Type B pancreatic cell (in vitro differentiated cells): ENCODE measurements at regions not wholly inside any gene's neighbourhood (a gene's known extent, or its start where the extent isn't known, plus 50 kb on each side); places are given as distances from the start of the nearest gene placed in this dataset.

Experiments used
- DNase-seq: peaks from one replicate; pipeline ENCODE4 v3.0.0; 2021; ENCODE audit warnings: mixed read lengths; ENCODE audit not compliant: unreplicated experiment; ENCODE audit errors: extremely low spot score
- H3K27ac Mint-ChIP-seq: 2 replicates; pipeline ENCODE4 v1.8.0; 2021; ENCODE audit warnings: mild to moderate bottlenecking, mixed read lengths
- H3K27me3 Mint-ChIP-seq: 2 replicates; pipeline ENCODE4 v1.8.0; 2021; ENCODE audit warnings: mixed read lengths
- H3K36me3 Mint-ChIP-seq: 2 replicates; pipeline ENCODE4 v1.8.0; 2021; ENCODE audit warnings: mixed read lengths
- H3K4me1 Mint-ChIP-seq: one replicate; pipeline ENCODE4 v1.8.0; 2021; ENCODE audit warnings: mixed read lengths; ENCODE audit not compliant: unreplicated experiment
- H3K4me3 Mint-ChIP-seq: 2 replicates; pipeline ENCODE4 v1.8.0; 2021; ENCODE audit warnings: mild to moderate bottlenecking, mixed read lengths
- H3K9me3 Mint-ChIP-seq: 2 replicates; pipeline ENCODE4 v1.8.0; 2021; ENCODE audit warnings: mixed read lengths
- TF ChIP-seq, protein P1 (sequence below): fragments of 200-600 bp; sonication (generic); conservative IDR thresholded peaks from 2 replicates; pipeline ENCODE4 v1.5.0; 2021; ENCODE audit warnings: antibody characterized with exemption, mild to moderate bottlenecking

DNA sequence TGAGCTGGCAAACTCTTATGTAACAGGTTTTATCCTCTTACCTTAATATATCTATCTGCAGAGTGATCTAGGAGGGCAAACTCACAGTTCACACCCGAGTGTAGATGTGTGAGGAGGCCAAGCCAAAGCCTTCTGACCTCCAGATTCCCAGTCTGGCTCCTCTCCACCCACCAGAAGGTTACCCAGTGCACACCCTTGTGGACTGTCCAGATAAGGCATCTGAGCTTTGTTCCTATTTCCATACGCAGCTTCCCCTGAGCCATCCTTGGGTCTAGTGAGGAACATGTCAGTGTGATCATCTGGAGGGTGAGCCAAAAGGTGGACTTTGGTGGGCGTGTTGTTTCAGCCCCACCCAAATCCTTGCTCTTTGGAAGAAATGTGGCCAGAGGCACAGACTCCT lies 203.0 kb upstream of the MEOX2 start:
- H3K4me1 Mint-ChIP-seq = no peaks in the 10 kb centered on the region
- H3K9me3 Mint-ChIP-seq = peaks cover 3% of the 10 kb centered on the region
- H3K4me3 Mint-ChIP-seq = no peak overlapping the region
- H3K27me3 Mint-ChIP-seq = no peaks in the 10 kb centered on the region
- TF ChIP-seq, protein P1, sequence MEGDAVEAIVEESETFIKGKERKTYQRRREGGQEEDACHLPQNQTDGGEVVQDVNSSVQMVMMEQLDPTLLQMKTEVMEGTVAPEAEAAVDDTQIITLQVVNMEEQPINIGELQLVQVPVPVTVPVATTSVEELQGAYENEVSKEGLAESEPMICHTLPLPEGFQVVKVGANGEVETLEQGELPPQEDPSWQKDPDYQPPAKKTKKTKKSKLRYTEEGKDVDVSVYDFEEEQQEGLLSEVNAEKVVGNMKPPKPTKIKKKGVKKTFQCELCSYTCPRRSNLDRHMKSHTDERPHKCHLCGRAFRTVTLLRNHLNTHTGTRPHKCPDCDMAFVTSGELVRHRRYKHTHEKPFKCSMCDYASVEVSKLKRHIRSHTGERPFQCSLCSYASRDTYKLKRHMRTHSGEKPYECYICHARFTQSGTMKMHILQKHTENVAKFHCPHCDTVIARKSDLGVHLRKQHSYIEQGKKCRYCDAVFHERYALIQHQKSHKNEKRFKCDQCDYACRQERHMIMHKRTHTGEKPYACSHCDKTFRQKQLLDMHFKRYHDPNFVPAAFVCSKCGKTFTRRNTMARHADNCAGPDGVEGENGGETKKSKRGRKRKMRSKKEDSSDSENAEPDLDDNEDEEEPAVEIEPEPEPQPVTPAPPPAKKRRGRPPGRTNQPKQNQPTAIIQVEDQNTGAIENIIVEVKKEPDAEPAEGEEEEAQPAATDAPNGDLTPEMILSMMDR = peak; percentile 49
- no peaks in the 10 kb centered on the region for H3K36me3 Mint-ChIP-seq
- DNase-seq = no peak
- no peak overlapping the region for H3K27ac Mint-ChIP-seq

DNA sequence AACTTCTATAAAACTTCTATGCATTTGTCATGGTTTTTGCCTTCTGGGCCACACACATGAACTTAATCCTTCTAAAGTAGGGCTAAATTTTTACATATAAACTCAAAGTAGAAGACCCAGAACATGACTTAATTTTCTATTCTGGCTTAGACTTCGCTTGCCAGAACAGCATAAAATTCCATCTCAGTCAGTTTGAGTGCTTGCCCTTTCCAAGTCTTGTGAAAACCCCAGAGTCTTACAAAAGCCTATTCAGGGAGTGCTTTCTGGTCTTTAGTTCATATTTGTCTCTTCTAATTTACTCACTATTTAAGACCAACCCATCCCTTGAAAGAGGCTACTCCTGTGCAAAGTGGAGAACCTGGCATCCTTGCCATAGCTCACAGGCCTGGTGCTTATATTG lies 201.6 kb upstream of the MEOX2 start:
- Mint-ChIP-seq H3K4me3 (no peak overlapping the region), H3K27me3 (no peaks in the 10 kb centered on the region)
- DNase-seq = no peak

DNA sequence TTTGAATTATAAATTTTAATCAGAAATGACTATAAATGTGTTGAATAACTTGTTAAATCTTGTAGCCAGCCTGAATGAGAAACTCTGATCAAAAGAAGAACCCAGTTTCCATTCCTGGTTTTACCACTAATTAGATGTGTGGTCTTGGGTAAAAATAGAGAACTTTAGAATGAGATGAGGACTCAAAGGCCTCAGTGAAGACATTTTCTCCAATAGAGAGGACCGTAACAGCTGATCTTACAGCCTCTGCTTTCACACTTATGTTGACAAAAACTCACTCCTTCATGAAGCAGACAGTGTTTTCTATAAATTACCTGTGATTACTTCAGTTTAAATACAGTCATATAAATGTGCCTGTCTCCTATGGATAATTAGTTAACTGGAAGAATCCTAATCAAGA lies 200.1 kb upstream of the MEOX2 start:
- H3K36me3 Mint-ChIP-seq = no peaks in the 10 kb centered on the region
- no peaks in the 10 kb centered on the region for H3K9me3 Mint-ChIP-seq
- H3K27ac Mint-ChIP-seq = no peak overlapping the region
- TF ChIP-seq, protein P1 = no peak
- no peaks in the 10 kb centered on the region for H3K4me1 Mint-ChIP-seq
- H3K4me3 Mint-ChIP-seq = no peak overlapping the region
- H3K27me3 Mint-ChIP-seq = no peaks in the 10 kb centered on the region
- no peak for DNase-seq

More for the DNA sequence above, 201.6 kb upstream of the MEOX2 start:
- no peaks in the 10 kb centered on the region for H3K4me1 Mint-ChIP-seq
- TF ChIP-seq, protein P1 = no peak
- no peak overlapping the region for H3K27ac Mint-ChIP-seq
- no peaks in the 10 kb centered on the region for H3K9me3 Mint-ChIP-seq
- no peaks in the 10 kb centered on the region for H3K36me3 Mint-ChIP-seq

DNA sequence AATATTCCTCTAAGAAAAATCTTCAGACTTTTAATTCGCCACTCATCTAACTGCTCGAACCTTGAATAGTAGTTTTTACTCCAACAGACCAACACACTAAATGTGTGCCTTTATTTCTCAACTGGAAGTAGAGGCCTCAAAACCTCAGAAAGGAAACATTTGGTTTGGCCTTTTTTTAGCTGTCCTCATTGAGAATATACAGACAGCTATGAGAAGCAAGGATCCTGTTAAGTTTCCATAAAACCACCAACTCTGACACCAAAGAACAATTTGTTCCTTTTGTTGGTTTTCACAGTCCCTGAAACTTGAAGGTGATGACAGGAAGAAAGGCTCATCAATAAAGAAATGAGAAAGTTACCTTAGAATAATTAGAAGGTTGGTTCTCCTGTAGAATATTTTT lies 199.2 kb upstream of the MEOX2 start:
- TF ChIP-seq, protein P1 = no peak
- H3K36me3 Mint-ChIP-seq = no peaks in the 10 kb centered on the region

DNA sequence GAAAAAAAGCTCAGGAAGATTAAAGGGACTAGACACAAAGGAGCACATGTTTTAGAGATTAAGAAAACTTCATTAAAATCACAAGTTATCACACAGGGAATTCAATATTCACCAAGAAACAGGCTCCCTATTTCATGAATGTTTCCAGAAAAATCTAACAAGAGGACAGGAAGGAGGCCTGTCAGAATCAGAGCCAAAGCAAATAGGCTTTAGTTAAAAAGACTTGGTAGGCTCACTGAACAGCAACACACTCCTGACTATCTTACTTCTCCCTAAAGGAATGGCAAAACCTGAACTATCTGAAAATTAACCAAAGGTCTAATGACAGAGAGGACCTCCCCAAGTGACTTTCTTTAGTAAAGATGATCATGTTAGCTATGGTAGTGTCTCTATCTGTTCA lies 188.3 kb upstream of the MEOX2 start:
- Mint-ChIP-seq H3K27ac (no peak overlapping the region), H3K36me3 (no peaks in the 10 kb centered on the region), H3K4me1 (no peaks in the 10 kb centered on the region), H3K4me3 (no peak overlapping the region), H3K9me3 (peaks cover 3% of the 10 kb centered on the region), H3K27me3 (no peaks in the 10 kb centered on the region)
- TF ChIP-seq, protein P1 = no peak
- no peak for DNase-seq

More for the DNA sequence above, 199.2 kb upstream of the MEOX2 start:
- no peaks in the 10 kb centered on the region for H3K4me1 Mint-ChIP-seq
- no peak overlapping the region for H3K4me3 Mint-ChIP-seq
- DNase-seq = no peak
- no peaks in the 10 kb centered on the region for H3K27me3 Mint-ChIP-seq
- no peaks in the 10 kb centered on the region for H3K9me3 Mint-ChIP-seq
- H3K27ac Mint-ChIP-seq = no peak overlapping the region

DNA sequence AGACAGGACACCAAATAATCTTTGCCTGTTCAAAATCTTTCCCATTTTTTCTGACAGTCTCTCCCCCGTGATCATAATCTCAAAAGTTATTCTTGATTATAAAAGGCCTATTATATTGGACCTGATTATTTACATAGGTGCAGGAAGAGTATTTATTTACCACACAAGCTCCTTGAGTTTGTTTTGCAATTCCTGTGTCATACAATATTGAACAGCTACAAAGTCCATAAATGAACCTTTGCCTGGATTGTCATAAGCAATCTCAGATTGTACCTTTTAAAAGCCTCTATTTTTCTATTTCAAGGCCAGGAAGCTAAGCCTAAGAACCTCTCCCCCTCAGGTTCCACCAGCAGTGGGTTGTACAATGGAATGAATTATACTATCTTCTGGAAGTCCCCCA lies 183.9 kb upstream of the MEOX2 start:
- Mint-ChIP-seq H3K4me3 (no peak overlapping the region), H3K27me3 (no peaks in the 10 kb centered on the region), H3K4me1 (no peaks in the 10 kb centered on the region), H3K36me3 (no peaks in the 10 kb centered on the region), H3K9me3 (no peaks in the 10 kb centered on the region), H3K27ac (no peak overlapping the region)
- TF ChIP-seq, protein P1 = no peak
- no peak for DNase-seq
